HepG2 (cell line): ENCODE measurements at regions not wholly inside any gene's neighbourhood (a gene's known extent, or its start where the extent isn't known, plus 50 kb on each side); places are given as distances from the start of the nearest gene placed in this dataset.

ENCODE experiments used
- AHR ChIP-seq: IDR thresholded peaks from 2 replicates; pipeline ENCODE4 v1.6.1; 2018; ENCODE audit warnings: missing genetic modification reagents, missing compliant biosample characterization
- ATF4 ChIP-seq, 2 experiments: fragments of 450-650 bp in 1 of 2; sonication (generic) in 1 of 2; formaldehyde crosslinking; IDR thresholded peaks; 2 replicates each; pipeline versions ENCODE4 v1.5.0 to v1.8.0; 2020 to 2022; ENCODE audit warnings: mild to moderate bottlenecking in 1 of 2, missing genetic modification reagents in 1 of 2
- CBFB ChIP-seq: sonication (generic); formaldehyde crosslinking; IDR thresholded peaks from 2 replicates; pipeline ENCODE4 v1.4.0; 2020; ENCODE audit warnings: missing genetic modification reagents
- CBX1 ChIP-seq: IDR thresholded peaks from one replicate; pipeline ENCODE4 v1.6.1; 2016; ENCODE audit warnings: antibody characterized with exemption, low read depth
- GABPB1 ChIP-seq: IDR thresholded peaks from 2 replicates; pipeline ENCODE4 v1.6.1; 2016; ENCODE audit warnings: mild to moderate bottlenecking, missing genetic modification reagents, moderate library complexity, missing compliant biosample characterization
- MNT ChIP-seq: fragments of 450-650 bp; IDR thresholded peaks from 2 replicates; pipeline ENCODE4 v1.6.1; 2016
- NRL ChIP-seq: sonication (generic); formaldehyde crosslinking; IDR thresholded peaks from 2 replicates; pipeline ENCODE4 v1.5.0; 2020; ENCODE audit warnings: missing genetic modification reagents, mild to moderate bottlenecking, moderate library complexity, borderline replicate concordance
- POLR2G ChIP-seq: fragments of 200-400 bp; formaldehyde crosslinking; IDR thresholded peaks from 2 replicates; pipeline ENCODE4 v1.6.1; 2018; ENCODE audit warnings: mild to moderate bottlenecking, low read depth, low read length, moderate library complexity
- SATB2 ChIP-seq: sonication (generic); formaldehyde crosslinking; IDR thresholded peaks from 2 replicates; pipeline ENCODE4 v1.5.0; 2020; ENCODE audit warnings: missing genetic modification reagents
- SMAD1 ChIP-seq: sonication (generic); formaldehyde crosslinking; IDR thresholded peaks from 2 replicates; pipeline ENCODE4 v1.4.0; 2020; ENCODE audit warnings: missing genetic modification reagents, low read depth, mild to moderate bottlenecking, borderline replicate concordance
- SNAPC4 ChIP-seq: sonication (generic); formaldehyde crosslinking; IDR thresholded peaks from 2 replicates; pipeline ENCODE4 v1.4.0; 2020; ENCODE audit warnings: mild to moderate bottlenecking, missing genetic modification reagents
- TBP ChIP-seq: sonication (generic); formaldehyde crosslinking; IDR thresholded peaks from 2 replicates; pipeline ENCODE4 v1.5.0; 2020; ENCODE audit warnings: missing genetic modification reagents
- TMF1 ChIP-seq: sonication (generic); formaldehyde crosslinking; IDR thresholded peaks from 2 replicates; pipeline ENCODE4 v1.8.1; 2022; ENCODE audit warnings: low read depth, missing genetic modification reagents
- ZBTB38 ChIP-seq: sonication (generic); formaldehyde crosslinking; IDR thresholded peaks from 2 replicates; pipeline ENCODE4 v1.5.1; 2020; ENCODE audit warnings: mild to moderate bottlenecking, missing genetic modification reagents
- ZFY ChIP-seq: sonication (generic); formaldehyde crosslinking; IDR thresholded peaks from 2 replicates; pipeline ENCODE4 v1.4.0; 2020; ENCODE audit warnings: missing genetic modification reagents
- ZIK1 ChIP-seq: sonication (generic); formaldehyde crosslinking; IDR thresholded peaks from 2 replicates; pipeline ENCODE4 v1.5.0; 2020; ENCODE audit warnings: mild to moderate bottlenecking, low read depth, missing genetic modification reagents, borderline replicate concordance
- ZKSCAN8 ChIP-seq: IDR thresholded peaks from 2 replicates; pipeline ENCODE4 v1.6.1; 2016; ENCODE audit warnings: borderline replicate concordance, missing genetic modification reagents, missing compliant biosample characterization
- ZNF225 ChIP-seq: sonication (generic); formaldehyde crosslinking; IDR thresholded peaks from 2 replicates; pipeline ENCODE4 v1.4.0; 2020; ENCODE audit warnings: mild to moderate bottlenecking, missing genetic modification reagents
- ZNF337 ChIP-seq: sonication (generic); formaldehyde crosslinking; IDR thresholded peaks from 2 replicates; pipeline ENCODE4 v1.5.1; 2020; ENCODE audit warnings: missing genetic modification reagents, low read depth, mild to moderate bottlenecking, borderline replicate concordance
- ZNF576 ChIP-seq: sonication (generic); formaldehyde crosslinking; IDR thresholded peaks from 2 replicates; pipeline ENCODE4 v1.4.0; 2020; ENCODE audit warnings: mild to moderate bottlenecking, missing genetic modification reagents
- ZNF605 ChIP-seq: sonication (generic); formaldehyde crosslinking; IDR thresholded peaks from 2 replicates; pipeline ENCODE4 v1.8.0; 2022; ENCODE audit warnings: mild to moderate bottlenecking, missing genetic modification reagents
- ZNF672 ChIP-seq: sonication (generic); formaldehyde crosslinking; IDR thresholded peaks from 2 replicates; pipeline ENCODE4 v1.8.1; 2022; ENCODE audit warnings: missing genetic modification reagents
- ZSCAN31 ChIP-seq: sonication (generic); formaldehyde crosslinking; IDR thresholded peaks from 2 replicates; pipeline ENCODE4 v1.5.0; 2020; ENCODE audit warnings: low read depth, mild to moderate bottlenecking, missing genetic modification reagents

- TF ChIP-seq ATF4 (CRISPR knock-in tag; IDR thresholded peaks at IDR 0.05) (peak in 1 of 2 experiments; percentile 72; a peak in 2 of 4 replicates), NRL (CRISPR knock-in tag) (no peak), ZBTB38 (CRISPR knock-in tag) (no peak), AHR (CRISPR knock-in tag) (no peak), ZNF672 (CRISPR knock-in tag) (no peak), SNAPC4 (CRISPR knock-in tag) (no peak; the same call in 1 of the 2 replicates), SATB2 (CRISPR knock-in tag) (no peak), ZFY (CRISPR knock-in tag) (peak; percentile 16; the same call in 1 of the 2 replicates), TMF1 (CRISPR knock-in tag) (no peak), ZNF605 (CRISPR knock-in tag) (peak; percentile 26; the same call in 1 of the 2 replicates), POLR2G (peak; percentile 91), ZNF225 (CRISPR knock-in tag) (no peak), CBFB (CRISPR knock-in tag) (0 out of 2 replicates have a peak, but pooled peaks have one; percentile 12), ZIK1 (no peak), ZKSCAN8 (CRISPR knock-in tag) (peak; percentile 81), MNT (0 out of 2 replicates have a peak, but pooled peaks have one; percentile 17), SMAD1 (CRISPR knock-in tag) (no peak), CBX1 (no peak), GABPB1 (CRISPR knock-in tag) (no peak; the same call in 1 of the 2 replicates), ZSCAN31 (0 out of 2 replicates have a peak, but pooled peaks have one; percentile 64), ZNF576 (CRISPR knock-in tag) (no peak), ZNF337 (CRISPR knock-in tag) (no peak), TBP (CRISPR knock-in tag) (no peak)
These were observed 55.4 kb upstream of the CD28 start (continued) for GRCh38 chr2:203650860-203651613.
